ENCODE measurements at regions not wholly inside any gene's neighbourhood (a gene's known extent, or its start where the extent isn't known, plus 50 kb on each side); places are given as distances from the start of the nearest gene placed in this dataset.

DNA sequence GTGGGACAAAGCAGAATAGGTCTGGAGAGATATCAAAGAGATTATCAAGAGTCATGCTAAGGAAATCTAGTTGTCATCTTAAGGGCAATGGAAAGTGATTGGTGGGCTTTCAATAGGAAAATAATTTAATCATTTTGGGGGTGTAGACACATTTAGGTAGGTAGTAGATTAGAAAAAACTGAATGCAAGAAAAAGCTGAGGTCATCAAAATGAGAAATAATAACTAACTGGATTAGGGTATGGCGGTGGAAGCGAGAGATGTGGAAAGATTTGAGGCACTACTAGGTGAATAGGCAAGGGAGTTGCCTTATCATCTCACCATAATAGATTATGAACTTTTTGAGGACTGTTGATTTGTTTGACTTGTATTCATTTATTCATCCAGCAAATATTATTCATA lies 393.2 kb upstream of the ZNF608 start:
- H3K27me3 ChIP-seq (ENCODE audit: control insufficient read depth, insufficient read depth, low read length) = no peaks in the 10 kb centered on the region
- DNase-seq (ENCODE audit: low read depth) = no peak
- no peak for TF ChIP-seq CTCF (IDR thresholded peaks at IDR 0.05; ENCODE audit: insufficient read depth, low read length, poor library complexity, severe bottlenecking)

GRCh38 chr5:125140220-125140619 lies 393.8 kb upstream of the ZNF608 start:
- no peaks in the 10 kb centered on the region for H3K27me3 ChIP-seq (ENCODE audit: control insufficient read depth, insufficient read depth, low read length)
- DNase-seq (ENCODE audit: low read depth) = no peak
- no peaks in the 10 kb centered on the region for H3K36me3 ChIP-seq (ENCODE audit: control insufficient read depth, insufficient read depth, low read length)
- no peak overlapping the region for H3K4me3 ChIP-seq (ENCODE audit: low read depth, low read length)
- no peak for TF ChIP-seq CTCF (IDR thresholded peaks at IDR 0.05; ENCODE audit: insufficient read depth, low read length, poor library complexity, severe bottlenecking)

More for the DNA sequence above, 393.2 kb upstream of the ZNF608 start:
- H3K4me3 ChIP-seq (ENCODE audit: low read depth, low read length) = no peak overlapping the region
- no peaks in the 10 kb centered on the region for H3K36me3 ChIP-seq (ENCODE audit: control insufficient read depth, insufficient read depth, low read length)

DNA sequence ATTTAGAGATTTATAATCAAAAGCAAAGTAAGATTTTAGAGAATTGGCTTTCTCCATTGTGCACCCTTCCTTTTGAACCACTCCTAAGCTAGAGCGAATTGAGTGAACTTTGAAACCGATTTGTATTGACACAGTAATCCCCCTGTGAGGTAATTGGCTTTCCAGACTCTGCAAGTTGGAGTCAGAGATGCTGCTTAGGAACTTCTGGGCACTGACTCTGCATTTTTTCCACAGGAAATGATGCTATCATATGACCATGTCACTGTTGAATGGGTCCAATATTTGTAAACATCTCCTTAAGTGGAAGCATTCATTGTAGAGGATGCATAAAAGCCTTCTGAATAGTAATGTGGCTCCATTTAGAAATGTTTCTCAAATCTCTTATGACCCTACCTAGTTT lies 394.4 kb upstream of the ZNF608 start:
- no peak overlapping the region for H3K4me3 ChIP-seq (ENCODE audit: low read depth, low read length)
- H3K36me3 ChIP-seq (ENCODE audit: control insufficient read depth, insufficient read depth, low read length) = no peaks in the 10 kb centered on the region
- DNase-seq (ENCODE audit: low read depth) = no peak
- no peak for TF ChIP-seq CTCF (IDR thresholded peaks at IDR 0.05; ENCODE audit: insufficient read depth, low read length, poor library complexity, severe bottlenecking)
- H3K27me3 ChIP-seq (ENCODE audit: control insufficient read depth, insufficient read depth, low read length) = no peaks in the 10 kb centered on the region

DNA sequence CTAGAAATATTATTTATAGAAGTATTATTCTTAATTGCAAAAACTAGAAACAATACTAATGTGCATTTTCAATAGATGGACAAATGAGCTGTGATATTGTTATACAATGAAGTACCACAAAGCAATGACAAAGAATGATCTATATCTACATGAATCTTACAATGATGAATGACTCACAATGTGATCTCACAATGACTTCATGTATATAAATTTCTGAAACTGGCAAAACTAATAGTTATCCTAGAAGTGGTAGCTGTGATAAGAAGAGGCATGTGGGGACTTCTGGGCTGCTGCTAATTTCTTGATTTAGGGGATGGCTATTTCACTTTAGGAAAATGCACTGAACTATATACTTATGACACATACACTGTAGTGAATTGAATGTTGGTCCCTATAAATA lies 396.0 kb upstream of the ZNF608 start:
- no peak for TF ChIP-seq CTCF (IDR thresholded peaks at IDR 0.05; ENCODE audit: insufficient read depth, low read length, poor library complexity, severe bottlenecking)
- no peak for DNase-seq (ENCODE audit: low read depth)
- Histone ChIP-seq H3K4me3 (ENCODE audit: low read depth, low read length) (no peak overlapping the region), H3K27me3 (ENCODE audit: control insufficient read depth, insufficient read depth, low read length) (no peaks in the 10 kb centered on the region), H3K36me3 (ENCODE audit: control insufficient read depth, insufficient read depth, low read length) (no peaks in the 10 kb centered on the region)

GRCh38 chr5:125143011-125143410 lies 396.6 kb upstream of the ZNF608 start:
- H3K4me3 ChIP-seq (ENCODE audit: low read depth, low read length) = no peak overlapping the region
- no peaks in the 10 kb centered on the region for H3K36me3 ChIP-seq (ENCODE audit: control insufficient read depth, insufficient read depth, low read length)
- no peak for TF ChIP-seq CTCF (IDR thresholded peaks at IDR 0.05; ENCODE audit: insufficient read depth, low read length, poor library complexity, severe bottlenecking)
- H3K27me3 ChIP-seq (ENCODE audit: control insufficient read depth, insufficient read depth, low read length) = no peaks in the 10 kb centered on the region
- no peak for DNase-seq (ENCODE audit: low read depth)

DNA sequence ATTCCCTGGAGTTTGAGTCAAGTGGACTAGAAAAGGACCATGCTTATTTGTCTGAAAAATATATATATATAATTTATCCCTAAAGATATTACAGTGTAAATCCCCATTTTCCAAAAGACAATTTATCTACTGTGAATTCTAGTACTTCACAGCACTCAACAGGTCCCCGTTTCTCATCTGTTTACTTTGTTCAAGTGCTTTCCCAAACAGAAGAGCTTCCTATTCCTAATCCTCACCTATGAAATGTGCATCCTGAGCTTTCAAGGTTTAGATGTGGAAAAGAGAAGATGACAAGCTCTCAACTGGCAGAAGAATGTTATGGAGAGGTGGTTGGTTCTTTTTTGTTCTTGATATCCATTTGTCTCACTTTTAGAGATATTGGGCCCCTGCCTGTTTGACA lies 401.6 kb upstream of the ZNF608 start:
- H3K27me3 ChIP-seq (ENCODE audit: control insufficient read depth, insufficient read depth, low read length) = no peaks in the 10 kb centered on the region
- no peak for TF ChIP-seq CTCF (IDR thresholded peaks at IDR 0.05; ENCODE audit: insufficient read depth, low read length, poor library complexity, severe bottlenecking)
- no peak for DNase-seq (ENCODE audit: low read depth)
- no peak overlapping the region for H3K4me3 ChIP-seq (ENCODE audit: low read depth, low read length)
- no peaks in the 10 kb centered on the region for H3K36me3 ChIP-seq (ENCODE audit: control insufficient read depth, insufficient read depth, low read length)

Measured in kidney epithelial cell (primary cell).